Fibroblast of skin of left biceps (primary cell): ENCODE measurements at regions not wholly inside any gene's neighbourhood (a gene's known extent, or its start where the extent isn't known, plus 50 kb on each side); places are given as distances from the start of the nearest gene placed in this dataset.

Source experiments
- DNase-seq, 2 experiments: peaks; one replicate each; pipeline ENCODE4 v3.0.0-alpha.2; 2013; ENCODE audit warnings: low read depth in 2 of 2

DNA sequence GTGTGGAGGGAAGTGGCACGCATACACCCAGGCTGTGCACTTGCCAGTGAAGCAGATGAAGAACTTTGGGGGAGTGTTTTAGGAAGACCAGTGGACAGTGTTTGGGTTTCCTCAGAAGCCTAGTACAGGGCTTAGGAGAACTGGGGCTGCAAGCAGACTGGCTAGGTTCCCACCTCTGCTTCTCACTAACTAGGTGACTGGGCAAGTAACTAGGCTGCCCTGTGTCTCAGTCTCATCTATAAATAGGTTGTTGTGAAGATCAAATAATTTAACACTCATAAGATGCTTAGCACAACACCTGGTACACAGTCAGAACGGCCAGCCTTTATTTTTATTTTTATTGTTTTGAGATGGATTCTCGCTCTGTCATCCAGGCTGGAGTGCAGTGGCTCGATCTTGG, 312.1 kb downstream of the CDH26 start:
- DNase-seq = no peak

DNA sequence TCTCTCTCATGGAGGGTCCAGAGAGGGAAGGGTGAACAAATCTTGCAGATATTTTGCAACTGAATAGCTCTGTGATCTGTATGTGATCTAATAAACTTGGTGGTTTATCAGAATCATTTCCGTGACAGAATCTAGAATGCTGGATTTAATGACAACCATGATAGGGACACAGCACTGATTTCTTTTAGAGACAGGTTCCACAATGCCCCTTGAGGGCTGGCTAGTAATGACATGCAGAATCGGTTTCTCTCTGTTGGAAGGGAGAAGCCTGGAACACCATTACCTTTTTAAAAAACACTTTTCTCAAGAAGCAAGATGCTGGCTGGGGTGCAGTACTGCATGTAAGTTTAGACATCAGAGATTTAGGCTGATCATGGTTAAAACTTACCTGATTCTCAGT, 313.4 kb downstream of the CDH26 start:
- no peak for DNase-seq

GRCh38 chr20:60272790-60273189, 314.6 kb downstream of the CDH26 start:
- no peak for DNase-seq

DNA sequence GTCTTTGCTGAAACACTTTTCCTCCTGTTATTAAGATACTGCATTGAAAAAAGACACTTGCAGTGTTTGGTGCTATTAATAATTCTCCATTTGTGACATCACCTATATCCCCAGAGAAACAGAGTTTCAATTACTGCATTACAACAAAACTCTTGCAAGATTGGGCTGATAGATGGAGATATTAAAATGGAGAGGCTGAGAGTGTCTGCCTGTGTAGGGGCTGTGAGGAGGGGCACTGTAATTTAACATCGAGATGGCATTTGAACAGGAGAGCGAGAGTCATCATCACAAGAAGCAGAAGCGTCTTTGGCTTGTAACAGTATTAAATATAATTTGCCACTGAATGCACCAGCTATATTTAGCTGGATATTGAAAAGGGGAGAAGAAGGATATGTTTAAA, 316.5 kb downstream of the CDH26 start:
- no peak for DNase-seq

DNA sequence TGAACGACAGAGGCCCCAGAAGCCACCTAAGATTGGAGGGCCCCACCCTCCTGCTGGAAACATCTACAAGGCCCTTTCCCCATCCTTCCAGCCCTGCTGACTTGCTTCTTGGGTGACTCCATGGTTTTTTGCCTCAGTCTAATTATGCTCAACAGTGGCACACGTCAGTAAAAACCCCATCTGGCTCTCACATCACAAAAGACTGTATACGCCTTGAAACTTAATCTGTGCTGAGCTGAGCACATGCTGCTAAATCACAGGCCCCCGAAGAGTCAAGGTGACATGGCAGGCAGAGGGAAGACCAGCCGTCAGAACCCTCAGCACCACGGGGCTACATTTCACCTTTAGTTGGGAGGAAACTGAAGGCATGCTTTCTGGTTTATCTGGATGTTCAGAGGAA, 323.1 kb downstream of the CDH26 start:
- no peak for DNase-seq

DNA sequence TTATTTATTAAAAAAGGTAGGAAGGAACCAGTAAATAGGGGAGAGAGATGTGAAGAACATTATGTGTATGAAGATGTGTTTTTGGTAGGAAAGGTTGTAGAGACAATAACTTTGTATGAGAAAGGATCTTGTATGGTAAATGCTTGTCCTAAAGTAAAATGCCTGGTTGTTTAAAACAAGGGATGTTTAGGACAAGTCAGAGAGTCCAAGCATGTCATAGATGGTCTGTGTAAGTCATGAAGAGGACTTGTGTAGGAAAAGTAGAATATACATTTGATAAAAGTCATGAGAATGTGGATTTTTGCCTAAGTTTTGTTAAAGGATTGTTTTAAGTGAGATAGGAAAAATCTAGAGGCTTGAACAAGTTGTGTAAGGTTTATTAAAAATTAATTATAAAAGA, 325.1 kb downstream of the CDH26 start:
- no peak for DNase-seq

GRCh38 chr20:60286764-60287163, 328.5 kb downstream of the CDH26 start:
- no peak for DNase-seq

GRCh38 chr20:60288945-60289344, 330.7 kb downstream of the CDH26 start:
- DNase-seq = no peak

GRCh38 chr20:60292001-60292520, 333.8 kb downstream of the CDH26 start:
- no peak for DNase-seq

- DNase-seq = no peak
These were observed 336.4 kb downstream of the CDH26 start for GRCh38 chr20:60294632-60295031.

DNA sequence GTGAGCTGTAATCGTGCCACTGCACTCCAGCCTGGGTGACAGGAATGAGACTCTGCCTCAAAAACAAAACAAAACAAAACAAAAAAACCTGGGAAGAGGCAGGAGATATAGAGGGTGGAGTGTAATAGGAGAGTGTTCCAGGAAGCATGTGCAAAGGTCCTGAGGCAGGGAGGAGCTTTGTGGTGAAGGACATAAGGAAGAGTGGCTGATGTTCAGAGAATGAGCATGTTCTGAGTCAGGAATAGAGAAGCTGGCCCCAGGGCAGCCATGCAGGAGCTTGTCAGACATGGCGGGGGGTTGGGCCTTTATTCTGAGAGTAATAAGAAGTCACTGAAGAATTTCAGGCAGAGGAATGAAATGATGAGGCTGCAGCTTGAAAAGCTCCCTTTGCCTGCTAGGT, 337.0 kb downstream of the CDH26 start:
- DNase-seq = no peak

GRCh38 chr20:60297649-60298048, 339.4 kb downstream of the CDH26 start:
- DNase-seq = no peak

GRCh38 chr20:60298647-60299046, 340.4 kb downstream of the CDH26 start:
- DNase-seq = no peak

DNA sequence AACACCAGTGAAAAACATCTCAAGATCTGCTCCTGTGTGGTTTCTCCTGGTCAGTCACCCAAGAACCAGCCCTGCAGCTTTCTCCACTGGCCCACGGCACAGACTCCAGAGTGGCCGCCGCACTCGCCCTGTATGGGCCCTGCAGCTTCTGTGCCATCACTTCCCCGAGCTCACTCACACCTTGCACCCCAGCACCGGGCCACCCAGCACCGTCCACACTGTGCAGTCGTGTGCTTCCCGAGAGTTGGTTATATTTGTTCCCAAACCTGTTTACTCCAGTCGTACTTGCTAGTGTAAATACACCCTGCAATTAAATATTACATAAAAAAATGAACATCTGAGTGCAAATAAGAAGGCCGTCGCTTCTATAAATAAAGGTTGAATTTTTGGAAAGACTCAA, 341.7 kb downstream of the CDH26 start:
- DNase-seq = no peak

DNA sequence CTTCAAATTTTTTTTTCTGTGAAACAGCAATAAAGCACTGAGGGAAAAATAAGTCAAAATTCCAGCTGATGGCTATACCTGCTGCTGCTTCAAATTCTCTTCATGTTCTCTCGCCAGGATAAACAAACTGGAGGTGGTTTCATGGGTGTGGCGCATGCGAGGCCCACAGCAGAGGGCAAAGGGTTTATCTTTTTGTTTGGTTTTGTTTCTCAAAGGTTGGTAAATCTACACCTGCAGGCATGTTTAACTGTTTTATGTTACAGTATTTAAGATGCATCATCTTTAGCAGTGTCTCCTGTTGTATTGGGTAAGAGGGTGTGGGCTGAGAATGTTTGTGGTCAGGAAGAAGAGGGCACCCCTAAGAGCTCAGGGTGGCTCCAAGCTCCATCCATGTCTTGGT, 342.2 kb downstream of the CDH26 start:
- DNase-seq = no peak

GRCh38 chr20:60302875-60303274, 344.7 kb downstream of the CDH26 start:
- DNase-seq = no peak

DNA sequence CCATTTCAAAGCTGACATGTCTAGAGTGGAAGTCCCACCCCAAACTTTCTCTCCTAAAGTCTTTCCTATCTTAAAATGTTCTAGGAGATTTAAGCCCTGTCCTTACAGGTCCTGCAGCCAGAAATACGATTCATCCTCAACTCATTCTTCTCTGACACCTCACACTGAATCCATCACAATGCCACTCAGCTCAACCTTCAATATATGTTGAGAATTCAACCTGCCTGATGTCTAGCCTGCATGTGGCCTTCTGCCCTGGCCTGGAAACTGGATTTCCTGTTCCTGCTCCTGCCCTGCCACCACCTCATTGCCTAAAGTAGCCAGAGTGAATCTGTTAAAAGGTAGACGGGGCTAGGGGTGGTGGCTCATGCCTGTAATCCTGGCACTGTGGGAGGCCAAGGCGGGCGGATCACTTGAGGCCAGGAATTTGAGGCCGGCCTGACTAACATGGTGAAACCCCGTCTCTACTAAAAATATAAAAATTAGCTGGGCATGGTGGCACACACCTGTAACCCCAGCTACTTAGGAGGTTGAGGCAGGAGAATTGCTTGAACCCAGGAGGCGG, 345.9 kb downstream of the CDH26 start:
- no peak for DNase-seq

DNA sequence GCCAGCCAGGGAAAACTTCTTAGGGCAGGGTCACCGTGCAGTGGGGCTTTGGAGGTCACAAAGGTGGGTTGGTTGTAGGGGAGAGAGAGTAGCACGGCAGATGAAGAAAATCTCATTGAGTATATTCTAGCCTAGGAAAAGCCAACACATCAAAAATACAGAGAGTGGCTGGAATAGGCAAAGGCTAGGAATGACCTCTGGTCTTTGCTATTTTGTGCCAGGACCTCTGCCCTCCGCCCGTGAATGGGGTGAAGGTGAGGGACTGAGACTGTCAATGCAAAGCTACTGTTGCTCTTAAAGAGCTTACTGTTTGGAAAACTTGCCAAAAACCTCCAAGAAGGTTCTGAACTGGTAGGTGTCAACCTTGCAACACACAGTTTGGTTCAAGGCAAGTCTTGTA, 346.7 kb downstream of the CDH26 start:
- no peak for DNase-seq

DNA sequence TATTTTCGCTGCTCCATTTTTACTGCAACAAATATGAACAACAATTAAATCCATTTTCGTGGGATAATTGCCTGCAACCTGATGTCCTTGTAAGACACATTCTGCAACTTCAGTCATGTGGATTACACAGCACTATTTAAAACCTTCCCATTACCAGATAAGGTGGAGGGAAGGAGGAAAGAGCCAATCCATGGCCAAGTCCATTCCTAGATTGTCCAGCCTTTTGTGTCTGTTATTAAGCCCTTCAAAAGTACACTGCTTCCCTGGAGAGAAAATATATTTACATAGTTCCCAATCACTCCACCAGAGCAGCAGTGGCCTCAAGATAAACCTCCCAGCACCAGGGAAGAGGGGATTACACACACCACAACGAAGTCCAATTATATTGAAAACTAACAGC, 347.9 kb downstream of the CDH26 start:
- no peak for DNase-seq

DNA sequence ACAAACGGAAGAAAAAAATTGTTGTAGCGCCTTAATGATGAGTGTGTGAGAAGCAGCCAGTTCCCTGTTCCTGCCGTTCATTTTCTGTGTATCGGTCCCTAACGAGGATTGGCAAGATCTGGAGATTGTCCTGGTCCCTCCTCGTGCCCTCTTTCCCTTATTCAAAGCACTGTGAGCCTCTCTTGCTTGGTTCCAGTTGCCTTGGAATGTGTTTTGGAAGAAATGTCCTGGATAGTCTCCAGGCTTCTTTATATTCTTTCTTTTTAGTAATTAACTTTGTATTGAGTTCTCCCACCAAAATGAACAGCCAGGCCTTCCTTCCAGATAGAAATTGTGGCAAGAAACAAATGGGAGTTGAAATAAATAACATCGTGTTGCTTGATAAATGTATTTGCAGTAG, 348.3 kb downstream of the CDH26 start:
- DNase-seq = no peak

GRCh38 chr20:60310560-60311349, 352.5 kb downstream of the CDH26 start:
- DNase-seq = no peak

DNA sequence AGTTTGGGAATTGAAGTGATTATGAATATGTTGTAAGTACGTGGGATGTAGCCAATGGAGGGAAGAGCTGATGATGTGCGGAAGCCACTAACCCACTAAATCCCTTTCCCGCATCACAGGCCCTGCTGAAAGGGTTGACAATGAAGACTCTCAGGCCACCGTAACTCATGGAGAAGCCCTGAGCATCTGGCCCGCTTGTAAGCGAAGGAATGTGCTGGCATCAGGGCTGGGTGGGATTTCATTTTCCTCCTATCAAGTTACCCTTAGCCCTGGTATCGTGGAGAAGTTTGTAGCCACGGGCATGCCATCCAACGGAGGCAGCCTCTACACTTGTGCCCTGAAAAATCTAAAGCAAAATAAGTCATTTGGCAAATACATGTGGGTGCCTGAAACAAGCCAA, 355.0 kb downstream of the CDH26 start:
- no peak for DNase-seq

- no peak for DNase-seq
These were observed 355.4 kb downstream of the CDH26 start for GRCh38 chr20:60313614-60314013.

DNA sequence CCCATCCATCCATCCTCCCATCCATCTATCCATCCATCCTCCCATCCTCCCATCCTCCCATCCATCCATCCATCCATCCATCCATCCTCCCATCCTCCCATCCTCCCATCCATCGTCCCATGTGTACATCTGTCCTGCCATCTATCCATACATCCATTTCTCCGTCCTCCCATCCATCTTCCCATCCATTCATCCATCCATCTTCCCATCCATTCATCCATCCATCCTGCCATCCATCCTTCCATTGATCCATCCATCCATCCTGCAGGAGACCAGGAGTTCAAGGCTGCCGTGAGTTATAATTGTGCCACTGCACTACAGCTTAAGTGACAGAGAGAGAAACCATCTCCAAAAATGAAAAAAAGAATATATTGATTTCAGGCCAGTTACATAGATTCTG, 356.5 kb downstream of the CDH26 start:
- no peak for DNase-seq
